ENCODE measurements at regions not wholly inside any gene's neighbourhood (a gene's known extent, or its start where the extent isn't known, plus 50 kb on each side); places are given as distances from the start of the nearest gene placed in this dataset.

- TF ChIP-seq TSHZ2 (CRISPR knock-in tag; IDR thresholded peaks at IDR 0.05) (no peak), BACH2 (CRISPR knock-in tag; IDR thresholded peaks at IDR 0.05; ENCODE audit: borderline replicate concordance) (no peak), GLIS3 (CRISPR knock-in tag; IDR thresholded peaks at IDR 0.05) (no peak), CSRNP3 (CRISPR knock-in tag; IDR thresholded peaks at IDR 0.05) (no peak), TOX (CRISPR knock-in tag; IDR thresholded peaks at IDR 0.05; ENCODE audit: borderline replicate concordance) (no peak), PATZ1 (CRISPR knock-in tag; IDR thresholded peaks at IDR 0.05; ENCODE audit: borderline replicate concordance) (no peak), ZFP3 (CRISPR knock-in tag; IDR thresholded peaks at IDR 0.05) (no peak), ESRRG (CRISPR knock-in tag; IDR thresholded peaks at IDR 0.05) (no peak)
Observed at GRCh38 chr2:15867194-15868171, 72.9 kb upstream of the MYCN start (continued).

GRCh38 chr2:15868186-15868585 is 72.2 kb upstream of the MYCN start:
- no peak for TF ChIP-seq TOX (CRISPR knock-in tag; IDR thresholded peaks at IDR 0.05; ENCODE audit: borderline replicate concordance)
- no peak for TF ChIP-seq TCF4 (CRISPR knock-in tag; IDR thresholded peaks at IDR 0.05; ENCODE audit: borderline replicate concordance)
- no peak for TF ChIP-seq ESRRG (CRISPR knock-in tag; IDR thresholded peaks at IDR 0.05)
- TF ChIP-seq ARNTL (CRISPR knock-in tag; IDR thresholded peaks at IDR 0.05; ENCODE audit: borderline replicate concordance, low read depth) = no peak
- no peak for TF ChIP-seq BACH2 (CRISPR knock-in tag; IDR thresholded peaks at IDR 0.05; ENCODE audit: borderline replicate concordance)
- no peak for TF ChIP-seq PATZ1 (CRISPR knock-in tag; IDR thresholded peaks at IDR 0.05; ENCODE audit: borderline replicate concordance)
- TF ChIP-seq RARB (CRISPR knock-in tag; IDR thresholded peaks at IDR 0.05) = no peak
- TF ChIP-seq POU6F1 (CRISPR knock-in tag; IDR thresholded peaks at IDR 0.05; ENCODE audit: borderline replicate concordance, low read depth) = no peak
- no peak for TF ChIP-seq ZFP3 (CRISPR knock-in tag; IDR thresholded peaks at IDR 0.05)
- TF ChIP-seq CREB5 (CRISPR knock-in tag; IDR thresholded peaks at IDR 0.05; ENCODE audit: low read depth) = no peak
- no peak for TF ChIP-seq ZFP30 (CRISPR knock-in tag; IDR thresholded peaks at IDR 0.05)
- TF ChIP-seq ZNF70 (CRISPR knock-in tag; IDR thresholded peaks at IDR 0.05) = no peak
- no peak for TF ChIP-seq ZC3H10 (CRISPR knock-in tag; IDR thresholded peaks at IDR 0.05)
- no peak for TF ChIP-seq CSRNP3 (CRISPR knock-in tag; IDR thresholded peaks at IDR 0.05)
- TF ChIP-seq GLIS3 (CRISPR knock-in tag; IDR thresholded peaks at IDR 0.05) = no peak
- no peak for TF ChIP-seq ZNF8 (CRISPR knock-in tag; IDR thresholded peaks at IDR 0.05)
- TF ChIP-seq CSDC2 (CRISPR knock-in tag; IDR thresholded peaks at IDR 0.05) = no peak
- ATAC-seq = no peak
